GM21515 (cell line): ENCODE measurements at regions not wholly inside any gene's neighbourhood (a gene's known extent, or its start where the extent isn't known, plus 50 kb on each side); places are given as distances from the start of the nearest gene placed in this dataset.
A peak's percentile ranks its signal among the peaks of the same experiment; 100 is the strongest.

ENCODE experiments used
- ATAC-seq: cut with Tn5 transposase; IDR thresholded peaks from one replicate; pipeline ENCODE4 v1.9.1; 2021; ENCODE audit not compliant: unreplicated experiment

DNA sequence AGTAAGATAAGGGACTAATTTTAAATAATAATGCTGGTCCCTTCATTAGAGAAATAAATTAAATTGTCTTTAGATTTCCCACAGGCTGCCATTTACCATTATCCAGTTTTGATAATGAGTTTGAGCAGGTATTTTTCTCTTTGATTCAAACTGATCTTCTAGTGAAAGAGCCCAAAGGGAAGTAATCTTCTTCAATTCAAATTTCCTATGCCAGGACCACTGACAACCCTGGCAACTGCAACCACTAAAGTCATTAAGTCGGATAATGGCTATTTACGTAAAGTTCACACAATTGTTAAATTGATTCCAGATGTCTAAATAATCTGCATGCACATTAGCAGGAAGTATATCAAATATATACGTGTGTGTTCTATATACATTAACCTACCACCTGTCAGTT, 399.3 kb downstream of the PTPRC start:
- no peak for ATAC-seq

DNA sequence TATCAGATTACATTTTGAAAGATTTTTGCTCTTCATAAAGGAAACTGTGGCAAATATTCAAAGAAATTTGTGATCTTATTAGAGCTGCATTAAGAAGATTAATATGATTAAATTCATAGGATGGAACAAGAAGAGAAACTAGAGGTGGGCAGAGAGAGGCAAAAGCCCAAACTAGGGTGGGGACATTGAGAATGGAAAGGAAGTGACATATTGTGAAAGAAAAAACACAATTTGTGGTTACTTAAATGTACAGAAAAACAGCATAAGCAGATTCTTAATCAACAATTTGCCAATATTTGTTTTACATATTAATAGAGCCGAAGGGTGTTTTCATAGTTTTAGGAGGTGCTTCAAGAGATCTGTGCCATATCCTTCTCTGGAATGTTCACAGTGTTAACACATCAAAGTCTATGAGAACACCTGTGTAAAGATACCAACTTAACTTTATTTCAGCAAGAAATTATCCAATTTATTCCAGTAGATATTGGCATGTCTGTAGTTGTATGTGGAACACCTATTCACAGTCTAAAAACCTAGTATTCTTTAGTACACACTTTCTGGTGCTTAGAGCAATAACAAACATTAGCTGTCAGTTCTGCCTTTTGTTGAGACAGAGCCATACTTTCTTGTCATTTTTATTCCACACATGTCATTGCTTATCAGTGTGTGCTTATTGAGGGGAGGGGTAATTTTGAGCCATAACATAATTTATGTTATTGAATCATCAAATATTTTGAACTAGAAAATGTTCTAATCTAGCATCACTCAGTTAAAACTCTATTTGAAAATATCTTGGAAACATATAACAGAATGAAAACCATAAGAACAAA, 401.5 kb downstream of the PTPRC start:
- no peak for ATAC-seq

DNA sequence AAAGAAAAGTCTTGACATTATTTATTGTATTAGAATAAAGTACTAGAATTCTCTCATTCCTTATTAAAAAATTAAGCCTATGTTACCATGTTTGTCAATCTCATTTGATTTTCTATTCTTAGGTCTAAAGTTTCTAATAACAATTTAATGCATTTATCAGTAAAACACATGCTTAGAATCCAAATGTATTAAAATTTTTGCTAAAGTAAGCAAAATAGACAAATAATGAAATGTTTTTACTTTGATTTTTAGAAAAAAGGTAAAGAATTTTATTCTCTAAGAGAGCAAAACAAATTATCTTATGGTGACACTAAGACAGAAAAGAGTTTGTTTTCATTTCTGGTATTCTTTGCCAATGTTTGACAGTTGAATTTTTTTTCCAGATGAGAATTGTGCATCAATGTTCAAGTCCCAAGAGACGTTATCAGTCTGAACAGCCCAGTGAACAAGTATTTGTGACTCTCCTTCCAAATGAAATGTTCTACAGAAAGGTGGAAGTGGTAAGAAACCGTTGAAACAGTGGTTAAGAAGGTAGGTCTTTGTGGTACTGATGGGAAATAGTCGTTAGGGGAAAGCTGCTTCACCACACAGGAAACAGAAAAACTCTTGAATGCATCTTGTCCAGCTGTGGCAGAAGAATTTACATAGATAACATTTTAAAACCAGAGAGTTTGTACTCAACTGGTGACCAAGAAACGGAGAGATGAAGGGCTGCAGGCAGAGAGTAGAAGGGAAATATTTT, 402.5 kb downstream of the PTPRC start:
- ATAC-seq, result peak; percentile 99

DNA sequence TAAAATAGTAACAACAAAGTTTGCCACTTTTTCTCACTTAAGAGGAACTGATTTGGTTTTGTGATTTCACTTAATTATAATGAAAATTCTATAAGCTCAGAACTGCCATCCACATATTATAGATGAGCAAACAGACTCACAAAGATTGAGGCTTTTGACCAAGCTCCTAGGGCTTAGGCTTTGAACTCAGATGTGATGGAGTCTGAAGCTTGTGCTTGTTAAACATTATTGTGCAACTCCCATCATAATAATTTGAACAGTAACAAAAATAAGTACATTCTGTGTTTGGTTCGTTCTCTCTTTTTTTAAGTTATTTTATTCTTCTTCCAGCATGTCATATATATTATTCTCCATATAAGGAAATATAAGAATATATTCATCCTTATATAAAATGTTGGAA, 403.4 kb downstream of the PTPRC start:
- ATAC-seq, result no peak

DNA sequence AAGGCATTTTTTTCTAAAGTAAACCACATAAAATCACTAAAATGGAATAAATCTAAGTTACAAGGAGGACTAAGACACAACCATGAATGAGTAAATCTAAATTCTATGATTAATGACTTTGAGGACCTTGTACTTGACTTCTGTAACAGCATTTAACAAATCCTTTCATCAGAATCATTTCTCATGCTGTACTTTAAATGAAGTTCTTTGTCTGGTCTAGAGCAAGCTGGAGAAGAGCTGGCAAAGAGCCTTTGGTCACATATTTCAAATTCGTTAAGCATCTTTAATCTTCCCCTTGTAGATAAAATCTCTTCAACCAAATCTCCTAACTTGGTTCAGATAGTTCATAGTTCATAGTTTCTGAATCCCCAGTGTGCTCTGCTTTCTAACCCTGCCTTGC, 405.4 kb downstream of the PTPRC start:
- no peak for ATAC-seq

DNA sequence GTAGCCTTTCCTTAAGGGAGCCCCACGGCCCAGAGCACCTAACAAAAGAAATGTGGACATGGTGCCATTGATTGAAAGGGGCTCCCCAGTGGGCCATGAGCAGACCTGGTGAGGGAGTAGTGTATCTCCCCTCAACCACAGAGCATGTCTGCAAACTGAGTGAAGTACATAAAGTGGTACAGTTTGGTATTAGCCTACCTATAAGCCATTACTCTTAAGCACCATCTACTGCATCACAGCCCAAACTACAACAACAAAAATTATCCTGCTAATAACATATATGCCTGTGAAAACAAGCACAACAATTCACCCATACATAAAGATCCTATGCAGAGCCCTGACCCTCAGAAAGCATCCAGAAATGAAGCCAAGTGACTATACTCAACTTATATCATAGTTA, 407.8 kb downstream of the PTPRC start:
- ATAC-seq, result no peak

DNA sequence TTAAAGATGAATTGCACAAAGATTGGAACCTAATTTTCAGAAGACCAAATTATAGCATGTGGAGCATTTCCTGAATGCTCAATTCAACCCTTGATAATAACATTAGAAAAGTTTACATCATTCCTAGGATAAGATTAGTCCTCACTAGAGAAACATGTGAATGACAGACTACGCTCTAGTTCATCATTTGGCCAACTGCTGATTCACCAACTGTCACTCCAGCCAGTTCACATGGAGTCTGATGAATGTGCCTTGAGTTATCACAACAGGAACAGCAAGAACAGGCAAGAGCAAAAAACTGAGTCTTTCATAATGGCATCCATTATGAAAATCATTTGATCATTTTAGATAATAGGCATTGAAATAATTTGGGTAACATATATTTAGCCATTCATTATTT, 415.9 kb downstream of the PTPRC start:
- no peak for ATAC-seq

DNA sequence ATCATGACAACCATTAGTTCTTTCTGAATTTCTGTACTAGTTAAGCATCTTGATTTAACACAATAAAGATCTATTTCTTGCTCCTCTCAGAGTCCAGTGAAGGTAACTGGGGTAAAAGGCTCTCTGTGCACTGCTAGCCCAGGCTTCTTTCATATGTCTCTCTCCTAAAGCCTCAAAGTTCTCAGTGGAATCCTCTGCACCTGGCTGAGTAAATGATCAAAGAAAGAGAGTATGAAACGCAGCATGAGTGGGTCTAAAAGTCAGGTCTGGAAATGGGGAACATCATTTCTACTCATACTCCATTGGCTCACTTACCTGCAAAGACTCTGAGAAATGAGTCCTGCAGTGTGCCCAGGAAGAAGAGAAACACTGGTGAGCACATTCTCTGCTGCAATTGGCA, 418.5 kb downstream of the PTPRC start:
- no peak for ATAC-seq

DNA sequence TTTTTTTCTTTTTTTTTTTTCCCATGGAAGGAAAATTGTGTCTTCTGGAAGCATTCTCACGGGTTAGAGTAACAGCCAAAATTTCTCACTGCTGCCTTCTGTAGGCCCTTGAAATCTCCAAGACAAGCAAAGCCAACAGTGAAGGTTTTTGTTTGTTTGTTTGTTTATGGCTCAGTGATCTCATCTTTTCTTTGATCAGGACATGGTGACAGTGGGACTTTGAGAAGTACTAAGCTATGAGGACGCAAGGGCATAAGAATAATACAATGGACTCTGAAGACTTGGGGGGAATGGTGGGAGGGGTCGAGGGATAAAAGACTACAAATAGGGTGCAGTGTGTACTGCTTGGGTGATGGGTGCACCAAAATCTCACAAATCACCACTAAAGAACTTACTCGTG, 419.4 kb downstream of the PTPRC start:
- no peak for ATAC-seq

DNA sequence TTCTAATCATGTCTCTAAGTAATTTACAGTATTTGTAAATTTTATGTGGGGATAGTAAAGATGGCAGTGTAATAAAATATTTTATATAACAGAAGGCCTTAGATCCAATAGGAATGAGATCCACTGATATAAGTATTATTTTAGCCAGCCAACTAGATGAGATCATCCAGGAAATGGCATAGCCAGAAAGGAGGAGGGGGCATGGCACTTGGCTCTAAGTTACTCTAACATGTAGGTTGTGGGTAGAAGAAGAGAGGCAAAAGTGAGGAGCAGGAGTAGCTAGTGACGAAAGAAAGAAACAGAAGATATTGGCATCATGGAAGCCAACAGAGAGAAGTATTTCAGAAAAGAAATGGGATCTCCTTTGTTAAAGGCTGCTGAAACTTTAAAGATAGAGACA, 426.1 kb downstream of the PTPRC start:
- no peak for ATAC-seq

DNA sequence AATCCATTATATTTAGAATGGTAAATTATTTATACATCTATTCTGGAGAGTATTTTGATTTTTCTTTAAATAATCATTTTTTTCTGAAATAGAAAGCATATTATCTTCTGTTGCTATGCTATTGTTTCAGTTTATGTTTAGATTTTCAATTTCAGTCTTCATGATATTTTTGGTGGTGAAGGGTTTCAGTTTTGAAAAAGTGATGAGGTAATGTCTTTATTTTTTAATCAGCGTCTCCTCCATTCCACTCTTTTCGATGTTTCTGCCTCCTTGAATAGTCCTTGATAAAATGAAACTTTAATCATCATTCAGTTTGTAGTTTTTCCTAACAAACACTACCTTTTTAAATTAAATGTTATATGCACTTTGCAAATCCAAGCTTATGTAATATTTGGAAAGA, 428.6 kb downstream of the PTPRC start:
- ATAC-seq, result peak; percentile 90

DNA sequence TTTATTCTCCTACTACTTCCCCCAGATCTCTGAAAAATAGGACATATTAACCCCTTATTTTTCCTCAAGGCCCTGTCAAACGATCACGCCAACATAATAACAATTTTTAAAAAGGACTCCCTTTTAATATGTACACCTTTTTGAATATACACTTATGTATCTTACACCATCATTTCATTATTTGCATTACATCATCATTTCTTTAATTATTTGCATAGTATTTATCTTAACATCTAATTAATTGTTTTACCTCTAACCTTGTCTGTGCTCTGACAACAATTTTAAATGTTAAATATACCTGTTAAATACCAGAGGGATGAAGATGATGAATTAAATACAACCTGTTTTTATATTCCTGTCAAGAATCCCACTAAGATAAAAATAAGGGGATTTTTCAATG, 432.2 kb downstream of the PTPRC start:
- no peak for ATAC-seq

DNA sequence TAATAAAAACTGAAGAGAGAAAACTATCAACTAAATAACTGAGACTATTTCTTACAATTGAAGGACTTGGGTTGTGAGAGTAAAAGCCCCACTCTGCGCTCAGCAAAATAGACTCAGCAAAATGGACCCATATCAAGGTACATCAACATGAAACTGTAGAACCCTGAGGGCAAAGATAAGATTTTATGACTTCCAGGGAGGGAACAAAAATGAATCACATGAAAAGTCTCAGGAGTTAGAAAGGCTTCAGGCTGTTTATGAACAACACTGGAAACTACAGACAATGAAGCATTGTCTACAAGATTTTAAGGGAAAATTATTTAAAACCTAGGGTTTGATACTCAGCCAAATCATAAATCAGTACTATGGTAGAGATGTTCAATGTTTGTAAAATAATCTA, 434.3 kb downstream of the PTPRC start:
- no peak for ATAC-seq

DNA sequence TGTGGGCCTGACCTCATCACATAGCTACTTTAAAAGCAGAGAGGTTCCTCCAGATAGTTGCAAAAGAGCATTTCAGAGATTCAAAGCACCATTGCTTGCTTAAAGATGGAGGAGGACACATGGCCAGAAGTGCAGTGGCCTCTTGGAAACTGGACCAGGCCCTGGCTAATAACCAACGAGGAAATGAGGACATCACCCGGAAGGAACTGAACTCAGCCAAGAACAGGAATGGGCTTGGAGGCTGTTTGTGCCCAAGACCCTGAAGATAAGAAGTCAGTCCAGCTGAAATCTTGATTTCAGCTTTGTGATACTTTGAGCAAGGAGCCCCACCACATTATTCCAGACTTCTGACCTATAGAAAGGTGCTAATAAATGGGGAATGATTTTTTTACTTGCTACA, 437.0 kb downstream of the PTPRC start:
- no peak for ATAC-seq

DNA sequence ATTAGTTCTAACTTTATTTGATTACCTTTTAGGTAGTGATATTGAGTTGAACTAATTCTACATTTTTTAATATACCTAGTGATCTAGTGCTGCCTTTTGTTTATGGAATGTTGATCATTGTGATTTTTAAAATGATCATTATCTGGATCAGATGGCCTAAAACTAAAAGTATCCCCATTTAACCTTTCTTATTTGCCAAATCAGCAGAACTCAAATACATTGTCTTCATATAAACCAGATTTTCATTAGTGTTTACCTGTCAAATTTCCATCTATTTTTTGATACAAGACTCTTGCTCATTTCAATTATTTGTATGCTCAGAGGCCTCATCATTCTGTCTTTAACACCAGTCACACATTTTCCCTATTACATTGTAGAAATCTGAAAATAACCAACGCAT, 441.2 kb downstream of the PTPRC start:
- ATAC-seq, result no peak

DNA sequence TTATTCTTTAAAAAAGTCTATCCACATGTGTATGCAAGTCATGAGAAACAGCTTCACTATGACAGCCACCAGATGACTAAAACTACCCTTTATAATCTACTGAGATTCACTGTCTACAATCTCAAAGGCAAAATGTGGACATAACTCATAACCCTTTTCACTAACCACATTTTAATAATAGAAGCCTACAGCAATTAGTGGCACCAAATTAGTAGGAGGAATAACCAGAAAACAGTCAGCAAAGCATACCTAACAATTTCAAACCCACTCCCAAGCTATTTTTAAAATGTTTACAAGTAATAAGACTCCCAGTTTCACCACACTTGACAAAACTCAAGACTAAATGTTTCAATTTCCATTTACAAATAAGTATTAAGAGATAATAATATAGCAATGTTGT, 442.9 kb downstream of the PTPRC start:
- ATAC-seq, result peak; percentile 76

DNA sequence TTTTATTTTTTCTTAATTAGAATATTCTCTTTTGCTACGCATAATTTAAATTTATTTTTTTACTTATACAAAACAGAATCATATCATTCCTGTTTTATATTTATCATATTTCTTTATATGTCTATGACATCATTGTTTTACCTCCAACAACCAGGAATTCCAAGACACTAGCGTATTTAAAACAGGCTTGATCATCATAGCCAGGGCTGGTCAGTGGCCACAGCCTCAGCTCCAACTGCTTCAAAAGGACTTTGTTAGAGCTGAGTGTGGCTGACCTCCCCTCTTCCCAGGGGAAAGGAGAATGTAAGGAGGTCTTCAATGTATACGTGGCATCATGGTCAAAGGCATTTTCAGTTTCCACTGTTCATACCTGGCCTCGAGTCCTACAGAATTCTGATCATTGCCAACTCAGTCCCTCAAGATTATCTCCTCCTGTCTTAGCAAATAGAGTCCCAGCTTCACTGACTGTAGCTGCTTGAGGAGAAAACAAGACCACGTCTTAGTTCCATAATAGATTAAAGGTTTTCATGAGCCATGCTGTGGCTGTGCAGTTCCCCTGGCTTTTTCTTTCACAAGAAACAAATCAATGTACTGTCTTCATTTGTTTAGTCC, 444.0 kb downstream of the PTPRC start:
- ATAC-seq, result no peak

DNA sequence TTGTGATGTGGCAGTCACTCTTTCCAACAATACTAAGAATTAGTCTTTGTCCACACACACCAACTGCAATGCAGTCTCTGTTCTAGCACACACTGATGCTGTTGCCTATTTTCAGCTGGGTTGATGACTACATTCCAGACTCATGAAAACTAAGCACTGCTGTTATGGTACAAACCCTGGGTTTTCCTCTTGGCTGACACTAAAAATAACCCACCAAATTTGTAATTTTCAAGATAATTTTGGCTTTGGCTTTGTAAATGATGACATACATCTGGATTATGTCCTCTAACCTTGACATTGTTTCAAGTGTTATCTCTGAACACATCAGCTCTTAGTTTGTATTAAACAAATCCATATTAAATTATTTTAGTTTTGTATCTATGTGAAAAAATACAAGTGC, 444.8 kb downstream of the PTPRC start:
- no peak for ATAC-seq

DNA sequence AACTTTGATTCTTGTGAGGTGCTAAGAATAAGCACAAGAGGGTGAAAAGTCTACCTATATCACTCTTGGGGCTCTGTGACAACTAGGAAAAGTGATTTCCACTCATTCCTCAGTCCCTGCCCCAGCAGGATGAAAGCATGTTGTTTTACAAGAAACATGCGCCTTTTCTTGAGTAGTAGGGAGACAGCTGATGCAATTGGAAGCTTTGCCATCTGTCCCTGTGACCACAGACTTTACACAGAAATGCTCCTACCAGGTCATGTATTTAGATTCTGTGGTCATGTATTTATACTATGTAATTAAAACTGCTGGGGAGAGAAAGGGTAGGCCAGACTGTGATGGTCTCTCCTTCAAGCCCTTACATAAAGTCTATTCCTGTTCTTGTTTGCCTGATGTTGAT, 445.5 kb downstream of the PTPRC start:
- ATAC-seq, result no peak

DNA sequence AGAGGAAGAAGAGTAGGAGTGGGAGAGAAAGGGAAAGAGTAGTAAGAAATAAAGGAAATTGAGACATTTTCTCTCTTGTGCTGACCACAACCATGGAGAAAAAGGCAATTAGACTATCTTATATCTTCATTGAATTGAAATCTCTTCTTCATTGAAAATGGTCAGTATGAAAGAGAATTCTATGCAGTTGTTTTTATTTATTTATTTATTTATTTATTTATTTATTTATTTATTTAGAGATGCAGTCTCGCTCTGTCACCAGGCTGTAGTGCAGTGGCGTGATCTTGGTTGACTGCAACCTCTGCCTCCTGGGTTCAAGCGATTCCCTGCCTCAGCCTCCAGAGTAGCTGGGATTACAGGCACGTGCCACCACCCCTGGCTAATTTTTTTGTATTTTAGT, 447.1 kb downstream of the PTPRC start:
- ATAC-seq, result no peak

DNA sequence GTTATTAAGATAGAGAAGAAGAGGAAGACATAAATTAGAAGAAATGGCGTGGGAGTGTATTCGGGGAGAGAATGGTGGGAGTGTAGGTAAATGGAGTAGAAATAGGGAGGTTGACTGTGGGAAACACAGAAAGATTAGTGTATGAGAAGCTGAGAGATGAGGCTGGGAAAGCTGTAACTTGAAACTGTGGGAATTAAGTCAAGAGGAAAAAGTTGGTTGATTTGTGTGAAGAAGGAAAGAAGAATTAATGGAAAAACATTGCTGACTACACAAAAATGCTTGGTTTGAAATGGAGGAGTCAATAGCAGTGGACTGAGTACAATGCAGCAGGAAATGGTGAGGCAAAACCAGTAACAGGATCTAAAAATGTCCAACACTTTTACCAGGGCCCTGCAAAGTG, 448.3 kb downstream of the PTPRC start:
- no peak for ATAC-seq
